B cell (primary cell): ENCODE measurements at regions not wholly inside any gene's neighbourhood (a gene's known extent, or its start where the extent isn't known, plus 50 kb on each side); places are given as distances from the start of the nearest gene placed in this dataset.

Source experiments
- ATAC-seq: fragments of 200-7000 bp; cut with Tn5 transposase; one replicate; pipeline ENCODE4 v1.10.0; 2021; ENCODE audit warnings: low read depth, mild to moderate bottlenecking, moderate number of reproducible peaks, moderate library complexity
- CTCF ChIA-PET: fragments of 350-600 bp; sonication (Branson Sonifier 250); formaldehyde crosslinking; loops from one replicate; lab custom pipeline; 2021; ENCODE audit warnings: antibody characterized with exemption, inconsistent platforms; lab: Charles Lee
- POLR2A ChIA-PET: fragments of 350-600 bp; sonication (Branson Sonifier 250); formaldehyde crosslinking; loops from one replicate; lab custom pipeline; 2021; ENCODE audit warnings: antibody characterized with exemption; lab: Charles Lee
- DNase-seq: peaks from one replicate; pipeline ENCODE4 v3.0.0; 2013
- H2AFZ ChIP-seq: 2 replicates; pipeline ENCODE4 v1.6.1; 2012; ENCODE audit warnings: mild to moderate bottlenecking, low read depth, low read length; ENCODE audit not compliant: insufficient read depth, poor library complexity, severe bottlenecking
- H3K27ac ChIP-seq, 2 donors: 1 replicate in 1 of 2; 2 replicates in 1 of 2; pipeline ENCODE4 v1.5.1; 2012 to 2013; ENCODE audit warnings: low read length in 2 of 2, mild to moderate bottlenecking in 2 of 2, moderate library complexity in 1 of 2
- H3K27me3 ChIP-seq, 4 experiments: fragments of 200-600 bp in 1 of 4; sonication (generic) in 1 of 4; replicated peaks in 1 of 4; 1 replicate in 2 of 4; 2 replicates in 2 of 4; pipeline versions ENCODE4 v1.6.1 to v1.7.0; 2013 to 2016; ENCODE audit warnings: low read length in 3 of 4, mild to moderate bottlenecking in 2 of 4, mixed read lengths in 1 of 4, moderate library complexity in 1 of 4; ENCODE audit not compliant: insufficient read depth in 4 of 4, control insufficient read depth in 3 of 4; ENCODE audit errors: control extremely low read depth in 1 of 4
- H3K36me3 ChIP-seq, 2 experiments: replicated peaks in 1 of 2; 1 replicate in 1 of 2; 2 replicates in 1 of 2; pipeline versions ENCODE4 v1.6.1 to v1.7.1; 2013; ENCODE audit warnings: low read length in 1 of 2; ENCODE audit not compliant: insufficient read depth in 2 of 2, control insufficient read depth in 1 of 2; ENCODE audit errors: control extremely low read depth in 1 of 2, extremely low read depth in 1 of 2
- H3K4me1 ChIP-seq, 2 donors: fragments of 200-600 bp in 1 of 2; sonication (generic) in 1 of 2; 1 replicate in 1 of 2; 2 replicates in 1 of 2; pipeline versions ENCODE4 v1.5.1 to v1.6.1; 2013 to 2017; ENCODE audit warnings: low read length in 2 of 2; ENCODE audit not compliant: control insufficient read depth in 2 of 2, insufficient read depth in 2 of 2
- H3K4me2 ChIP-seq: replicated peaks from 2 replicates; pipeline ENCODE3; 2012; ENCODE audit warnings: mild to moderate bottlenecking, low read depth, low read length; ENCODE audit not compliant: poor library complexity, severe bottlenecking
- H3K4me3 ChIP-seq, 5 experiments: fragments of 200-600 bp in 1 of 5; sonication (generic) in 1 of 5; 1 replicate in 3 of 5; 2 replicates in 2 of 5; pipeline versions ENCODE4 v1.5.1 to v1.7.0; 2011 to 2016; ENCODE audit warnings: low read length in 4 of 5, mild to moderate bottlenecking in 4 of 5, low read depth in 2 of 5, control low read depth in 1 of 5, moderate library complexity in 1 of 5; ENCODE audit not compliant: insufficient read depth in 1 of 5; ENCODE audit errors: control extremely low read depth in 1 of 5, extremely low read depth in 1 of 5
- H3K79me2 ChIP-seq: fragments of 200-600 bp; sonication (generic); one replicate; pipeline ENCODE4 v1.6.0; 2016; ENCODE audit warnings: low read length; ENCODE audit not compliant: control insufficient read depth, insufficient read depth
- H3K9ac ChIP-seq: fragments of 200-600 bp; sonication (generic); 2 replicates; pipeline ENCODE4 v1.6.1; 2017; ENCODE audit warnings: mild to moderate bottlenecking, low read length, moderate library complexity
- H3K9me3 ChIP-seq, 3 donors: one replicate each; pipeline versions ENCODE4 v1.6.1 to v1.7.1; 2013; ENCODE audit warnings: low read length in 2 of 3; ENCODE audit not compliant: control insufficient read depth in 2 of 3, insufficient read depth in 1 of 3; ENCODE audit errors: control extremely low read depth in 1 of 3
- H4K20me1 ChIP-seq: 2 replicates; pipeline ENCODE4 v1.6.0; 2012; ENCODE audit warnings: mild to moderate bottlenecking, low read length; ENCODE audit not compliant: insufficient read depth, control insufficient read depth, poor library complexity, severe bottlenecking
- H3K27ac Mint-ChIP-seq: one replicate; pipeline ENCODE4 v1.8.0; 2021; ENCODE audit warnings: mixed read lengths
- H3K27me3 Mint-ChIP-seq: one replicate; pipeline ENCODE4 v1.8.0; 2021; ENCODE audit warnings: mixed read lengths
- H3K4me1 Mint-ChIP-seq: one replicate; pipeline ENCODE4 v1.8.0; 2021; ENCODE audit warnings: mixed read lengths
- H3K4me3 Mint-ChIP-seq: one replicate; pipeline ENCODE4 v1.8.0; 2021; ENCODE audit warnings: mixed read lengths
- H3K9me3 Mint-ChIP-seq: one replicate; pipeline ENCODE4 v1.8.0; 2022; ENCODE audit warnings: mixed read lengths; ENCODE audit not compliant: insufficient read depth
- EZH2 ChIP-seq: IDR thresholded peaks from 2 replicates; pipeline ENCODE4 v1.6.1; 2012; ENCODE audit warnings: borderline replicate concordance, low read depth, mild to moderate bottlenecking, moderate library complexity, low read length; ENCODE audit not compliant: insufficient read depth, poor library complexity, severe bottlenecking
- WGBS: methylation state at CpG from one replicate; pipeline ENCODE4 v1.1.5; 2013; ENCODE audit warnings: missing lambda C conversion rate; ENCODE audit not compliant: insufficient coverage; 5-methylcytosine and 5-hydroxymethylcytosine counted together
- intact Hi-C: fragments of 100-400 bp; cut with micrococcal nuclease; formaldehyde crosslinking; loops from one replicate; pipeline ENCODE4 v1.10.0; 2022
- TF ChIP-seq, protein P1 (sequence below): fragments of 200-600 bp; IDR thresholded peaks from one replicate; pipeline ENCODE4 v1.8.0; 2022; ENCODE audit warnings: antibody characterized with exemption, mild to moderate bottlenecking

DNA sequence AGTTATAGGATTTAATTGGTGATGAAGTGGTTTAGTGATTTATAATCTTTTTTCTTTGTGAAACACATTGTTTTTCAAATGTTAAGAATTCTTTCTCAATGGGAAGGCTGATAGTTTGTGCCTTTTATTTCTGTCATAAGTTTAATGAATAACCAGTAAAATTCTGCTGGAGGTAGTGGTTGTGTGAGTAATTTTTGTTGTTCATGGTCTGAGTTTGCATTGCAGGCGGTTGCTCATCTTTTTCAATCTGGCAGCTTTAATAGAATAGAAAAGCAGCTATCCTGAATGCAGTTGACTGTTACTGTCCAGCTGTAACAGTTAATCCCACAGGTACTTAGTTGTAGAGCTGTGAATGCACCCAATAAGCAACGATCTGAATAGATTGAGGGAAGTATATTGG is 215.6 kb upstream of the AFF2 start:
- intact Hi-C loops: no loop called here
- H4K20me1 ChIP-seq: no peaks in the 10 kb centered on the region
- H3K4me3 ChIP-seq: no peak overlapping the region
- ChIA-PET POLR2A (no interaction called here), CTCF (no interaction called here)
- H3K36me3 ChIP-seq: no peaks in the 10 kb centered on the region
- no peak for ATAC-seq
- H3K4me1 ChIP-seq: peaks cover 0 to 6% of the 10 kb centered on the region in 2 donors
- H3K79me2 ChIP-seq: no peaks in the 10 kb centered on the region
- Mint-ChIP-seq H3K9me3 (no peaks in the 10 kb centered on the region), H3K27ac (no peak overlapping the region), H3K4me1 (peaks cover 5% of the 10 kb centered on the region), H3K4me3 (no peak overlapping the region), H3K27me3 (no peaks in the 10 kb centered on the region)
- no peak overlapping the region for H3K27ac ChIP-seq
- 100% methylated on average over 1 of the region's 2 CpGs for WGBS
- TF ChIP-seq, protein P1, sequence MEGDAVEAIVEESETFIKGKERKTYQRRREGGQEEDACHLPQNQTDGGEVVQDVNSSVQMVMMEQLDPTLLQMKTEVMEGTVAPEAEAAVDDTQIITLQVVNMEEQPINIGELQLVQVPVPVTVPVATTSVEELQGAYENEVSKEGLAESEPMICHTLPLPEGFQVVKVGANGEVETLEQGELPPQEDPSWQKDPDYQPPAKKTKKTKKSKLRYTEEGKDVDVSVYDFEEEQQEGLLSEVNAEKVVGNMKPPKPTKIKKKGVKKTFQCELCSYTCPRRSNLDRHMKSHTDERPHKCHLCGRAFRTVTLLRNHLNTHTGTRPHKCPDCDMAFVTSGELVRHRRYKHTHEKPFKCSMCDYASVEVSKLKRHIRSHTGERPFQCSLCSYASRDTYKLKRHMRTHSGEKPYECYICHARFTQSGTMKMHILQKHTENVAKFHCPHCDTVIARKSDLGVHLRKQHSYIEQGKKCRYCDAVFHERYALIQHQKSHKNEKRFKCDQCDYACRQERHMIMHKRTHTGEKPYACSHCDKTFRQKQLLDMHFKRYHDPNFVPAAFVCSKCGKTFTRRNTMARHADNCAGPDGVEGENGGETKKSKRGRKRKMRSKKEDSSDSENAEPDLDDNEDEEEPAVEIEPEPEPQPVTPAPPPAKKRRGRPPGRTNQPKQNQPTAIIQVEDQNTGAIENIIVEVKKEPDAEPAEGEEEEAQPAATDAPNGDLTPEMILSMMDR: no peak
- TF ChIP-seq EZH2: no peak
- no peak overlapping the region for H3K9ac ChIP-seq
- H3K9me3 ChIP-seq: no peaks in the 10 kb centered on the region
- H3K27me3 ChIP-seq: no peaks in the 10 kb centered on the region
- no peak overlapping the region for H3K4me2 ChIP-seq
- no peak for DNase-seq
- H2AFZ ChIP-seq: no peak overlapping the region

DNA sequence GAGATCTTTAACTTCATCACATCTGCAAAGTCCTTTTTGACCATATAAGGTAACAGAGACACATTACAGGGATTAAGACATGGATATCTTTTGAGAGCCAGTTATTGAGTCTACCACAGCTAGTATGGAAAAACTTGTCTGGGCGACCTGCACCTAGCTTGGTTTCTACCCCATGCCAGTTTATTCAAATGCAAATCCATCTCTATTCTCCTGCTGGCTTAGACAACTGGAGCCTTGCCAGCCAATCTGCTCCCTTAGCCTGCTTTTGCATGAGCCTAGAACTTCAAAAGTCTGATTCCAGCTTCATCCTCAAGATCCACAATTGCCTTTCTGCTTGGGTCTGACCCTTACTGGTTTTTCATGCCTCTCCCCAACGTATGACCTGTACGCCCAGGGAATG is 212.0 kb upstream of the AFF2 start:
- Histone ChIP-seq H3K9me3 (no peaks in the 10 kb centered on the region), H3K4me1 (peaks cover 0 to 6% of the 10 kb centered on the region in 2 donors), H3K4me3 (no peak overlapping the region), H3K36me3 (no peaks in the 10 kb centered on the region), H3K27me3 (no peaks in the 10 kb centered on the region), H3K27ac (no peak overlapping the region), H3K4me2 (no peak overlapping the region), H4K20me1 (no peaks in the 10 kb centered on the region), H3K79me2 (no peaks in the 10 kb centered on the region), H3K9ac (no peak overlapping the region), H2AFZ (no peak overlapping the region)
- no peaks in the 10 kb centered on the region for H3K27me3 Mint-ChIP-seq
- POLR2A ChIA-PET: no interaction called here
- CTCF ChIA-PET: no interaction called here
- no peak overlapping the region for H3K27ac Mint-ChIP-seq
- intact Hi-C loops: no loop called here
- no peaks in the 10 kb centered on the region for H3K9me3 Mint-ChIP-seq
- 100% methylated on average over 1 of the region's 3 CpGs for WGBS
- H3K4me3 Mint-ChIP-seq: no peak overlapping the region
- DNase-seq (no peak), ATAC-seq (no peak)
- peaks cover 5% of the 10 kb centered on the region for H3K4me1 Mint-ChIP-seq
- TF ChIP-seq, protein P1: no peak
- TF ChIP-seq EZH2: no peak
